GM21529 (cell line): ENCODE measurements at regions not wholly inside any gene's neighbourhood (a gene's known extent, or its start where the extent isn't known, plus 50 kb on each side); places are given as distances from the start of the nearest gene placed in this dataset.
"Not testable (repeated sequence)": the region's sequence is repeated elsewhere in the genome, so short reads cannot be mapped to it uniquely, and the experiment has no call there.

Experiments used
- ATAC-seq: cut with Tn5 transposase; IDR thresholded peaks from one replicate; pipeline ENCODE4 v1.9.1; 2021; ENCODE audit not compliant: unreplicated experiment

- ATAC-seq = no peak
Measured at GRCh38 chr16:86244158-86244557, 266.2 kb upstream of the FOXF1 start.

- ATAC-seq = no peak
Measured at GRCh38 chr16:86244936-86245335, 265.4 kb upstream of the FOXF1 start.

GRCh38 chr16:86245351-86245750, 265.0 kb upstream of the FOXF1 start:
- ATAC-seq = no peak

GRCh38 chr16:86245895-86246294, 264.4 kb upstream of the FOXF1 start:
- no peak for ATAC-seq

GRCh38 chr16:86248310-86248905, 261.9 kb upstream of the FOXF1 start:
- no peak for ATAC-seq

- ATAC-seq = no peak
Measured at GRCh38 chr16:86249631-86250030, 260.7 kb upstream of the FOXF1 start.

- no peak for ATAC-seq
Measured at GRCh38 chr16:86251682-86252081, 258.6 kb upstream of the FOXF1 start.

- no peak for ATAC-seq
Measured at GRCh38 chr16:86252596-86252995, 257.7 kb upstream of the FOXF1 start.

- ATAC-seq = no peak
Measured at GRCh38 chr16:86255966-86256365, 254.4 kb upstream of the FOXF1 start.

GRCh38 chr16:86256995-86257394, 253.3 kb upstream of the FOXF1 start:
- ATAC-seq = no peak

GRCh38 chr16:86257546-86257945, 252.8 kb upstream of the FOXF1 start:
- ATAC-seq = no peak

GRCh38 chr16:86258713-86259112, 251.6 kb upstream of the FOXF1 start:
- ATAC-seq = no peak

- no peak for ATAC-seq
Measured at GRCh38 chr16:86259499-86259898, 250.8 kb upstream of the FOXF1 start.

GRCh38 chr16:86261379-86261778, 248.9 kb upstream of the FOXF1 start:
- no peak for ATAC-seq

- not testable (repeated sequence) for ATAC-seq
Measured at GRCh38 chr16:86267657-86268056, 242.7 kb upstream of the FOXF1 start.

- no peak for ATAC-seq
Measured at GRCh38 chr16:86270696-86271095, 239.6 kb upstream of the FOXF1 start.

GRCh38 chr16:86272744-86273143, 237.6 kb upstream of the FOXF1 start:
- ATAC-seq = no peak

- no peak for ATAC-seq
Measured at GRCh38 chr16:86277221-86277620, 233.1 kb upstream of the FOXF1 start.

GRCh38 chr16:86277859-86278258, 232.5 kb upstream of the FOXF1 start:
- ATAC-seq = not testable (repeated sequence)

GRCh38 chr16:86281421-86281820, 228.9 kb upstream of the FOXF1 start:
- no peak for ATAC-seq

- no peak for ATAC-seq
Measured at GRCh38 chr16:86283944-86284343, 226.4 kb upstream of the FOXF1 start.

- no peak for ATAC-seq
Measured at GRCh38 chr16:86285421-86285820, 224.9 kb upstream of the FOXF1 start.
